SU-DHL-6 (cell line): ENCODE measurements at regions not wholly inside any gene's neighbourhood (a gene's known extent, or its start where the extent isn't known, plus 50 kb on each side); places are given as distances from the start of the nearest gene placed in this dataset.

Experiments
- EZH2phosphoT487 ChIP-seq: fragments of 200-600 bp; sonication (generic), shearing (Covaris generic); conservative IDR thresholded peaks from 2 replicates; pipeline ENCODE4 v1.6.1; 2018; ENCODE audit warnings: mild to moderate bottlenecking, antibody characterized with exemption, low read length, moderate library complexity, mixed read lengths
- TF ChIP-seq, protein P1 (sequence below): fragments of 200-600 bp; sonication (generic); IDR thresholded peaks from one replicate; pipeline ENCODE4 v1.5.1; 2017; ENCODE audit warnings: antibody characterized with exemption, mild to moderate bottlenecking, low read length, moderate library complexity; ENCODE audit not compliant: insufficient read depth, poor library complexity, severe bottlenecking

DNA sequence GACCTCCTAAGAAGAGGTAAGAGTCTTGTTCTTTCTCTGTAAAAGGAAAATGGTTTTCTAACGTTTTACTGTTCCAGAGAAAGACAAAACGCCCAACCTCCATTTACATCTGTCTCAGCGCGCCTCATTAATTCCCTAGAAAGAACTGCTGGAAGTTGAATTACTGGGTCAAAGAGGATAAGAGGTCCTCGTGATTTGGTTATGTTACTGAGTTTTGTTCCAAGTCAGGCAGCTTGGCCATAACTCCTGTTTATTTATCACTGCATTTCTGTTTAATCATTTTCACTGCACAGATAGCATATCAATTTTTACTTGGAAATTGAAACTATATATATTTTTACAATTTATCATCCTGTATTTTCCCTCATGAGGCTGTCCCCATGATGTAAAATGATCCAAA, 112.9 kb upstream of the PEG3 start:
- TF ChIP-seq, protein P1, sequence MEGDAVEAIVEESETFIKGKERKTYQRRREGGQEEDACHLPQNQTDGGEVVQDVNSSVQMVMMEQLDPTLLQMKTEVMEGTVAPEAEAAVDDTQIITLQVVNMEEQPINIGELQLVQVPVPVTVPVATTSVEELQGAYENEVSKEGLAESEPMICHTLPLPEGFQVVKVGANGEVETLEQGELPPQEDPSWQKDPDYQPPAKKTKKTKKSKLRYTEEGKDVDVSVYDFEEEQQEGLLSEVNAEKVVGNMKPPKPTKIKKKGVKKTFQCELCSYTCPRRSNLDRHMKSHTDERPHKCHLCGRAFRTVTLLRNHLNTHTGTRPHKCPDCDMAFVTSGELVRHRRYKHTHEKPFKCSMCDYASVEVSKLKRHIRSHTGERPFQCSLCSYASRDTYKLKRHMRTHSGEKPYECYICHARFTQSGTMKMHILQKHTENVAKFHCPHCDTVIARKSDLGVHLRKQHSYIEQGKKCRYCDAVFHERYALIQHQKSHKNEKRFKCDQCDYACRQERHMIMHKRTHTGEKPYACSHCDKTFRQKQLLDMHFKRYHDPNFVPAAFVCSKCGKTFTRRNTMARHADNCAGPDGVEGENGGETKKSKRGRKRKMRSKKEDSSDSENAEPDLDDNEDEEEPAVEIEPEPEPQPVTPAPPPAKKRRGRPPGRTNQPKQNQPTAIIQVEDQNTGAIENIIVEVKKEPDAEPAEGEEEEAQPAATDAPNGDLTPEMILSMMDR: no peak
- no peak for TF ChIP-seq EZH2phosphoT487
